Transverse colon (tissue), 4 donors: ENCODE measurements at regions not wholly inside any gene's neighbourhood (a gene's known extent, or its start where the extent isn't known, plus 50 kb on each side); places are given as distances from the start of the nearest gene placed in this dataset.

Source experiments
- DNase-seq: peaks from one replicate; pipeline ENCODE4 v3.0.0-alpha.2; 2019
- H3K27ac ChIP-seq, 4 donors: fragments of 200-600 bp; sonication (generic); 2 replicates each; pipeline ENCODE4 v1.5.1; 2016 to 2018; ENCODE audit warnings: inconsistent platforms in 4 of 4
- H3K27me3 ChIP-seq: fragments of 200-600 bp; sonication (generic); 2 replicates; pipeline ENCODE4 v1.5.1; 2017; ENCODE audit warnings: inconsistent platforms
- H3K36me3 ChIP-seq, 4 donors: fragments of 200-600 bp; sonication (generic); 2 replicates each; pipeline ENCODE4 v1.5.1; 2017 to 2019; ENCODE audit warnings: inconsistent platforms in 4 of 4
- H3K4me1 ChIP-seq, 4 donors: fragments of 200-600 bp; sonication (generic); 2 replicates each; pipeline ENCODE4 v1.5.1; 2017 to 2020; ENCODE audit warnings: inconsistent platforms in 4 of 4
- H3K4me3 ChIP-seq, 4 donors: fragments of 200-600 bp; sonication (generic); 1 replicate in 1 of 4; 2 replicates in 3 of 4; pipeline versions ENCODE4 v1.5.1 to v1.6.1; 2017 to 2019; ENCODE audit warnings: inconsistent platforms in 4 of 4
- H3K9me3 ChIP-seq, 2 donors: fragments of 200-600 bp; sonication (generic); 2 replicates each; pipeline ENCODE4 v1.5.1; 2017 to 2019; ENCODE audit warnings: inconsistent platforms in 2 of 2
- EP300 ChIP-seq: sonication (generic); formaldehyde crosslinking; IDR thresholded peaks from one replicate; pipeline ENCODE4 v1.6.1; 2017; ENCODE audit warnings: antibody characterized with exemption, low read depth
- POLR2A ChIP-seq: fragments of 450-650 bp; IDR thresholded peaks from one replicate; pipeline ENCODE4 v1.6.1; 2016; ENCODE audit warnings: antibody characterized with exemption, mild to moderate bottlenecking, moderate library complexity
- POLR2AphosphoS5 ChIP-seq, 3 donors: sonication (generic); formaldehyde crosslinking; IDR thresholded peaks; one replicate each; pipeline ENCODE4 v1.6.1; 2016; ENCODE audit warnings: antibody characterized with exemption in 3 of 3
- WGBS, 2 donors: methylation state at CpG; one replicate each; pipeline ENCODE4 v1.1.5; 2018; ENCODE audit warnings: low coverage in 1 of 2; 5-methylcytosine and 5-hydroxymethylcytosine counted together
- in situ Hi-C, 4 donors: fragments of 200-750 bp; cut with MboI; loops; one replicate each; pipeline versions ENCODE4 v1.15.0 to v1.15.1; 2017; ENCODE audit warnings: low sequenced_read_pairs in 3 of 4, low pct_ligation_motif_present in 1 of 4, low pct_unique_long_range_greater_than_20kb in 1 of 4
- intact Hi-C: fragments of 100-400 bp; cut with DNase I; formaldehyde crosslinking; loops from one replicate; pipeline ENCODE4 v1.15.1; 2023; ENCODE audit warnings: low total_unique reads
- TF ChIP-seq, protein P1 (sequence below), 5 experiments: fragments of 200-600 bp in 3 of 5; fragments of 450-650 bp in 2 of 5; sonication (generic) in 3 of 5; IDR thresholded peaks; 1 replicate in 2 of 5; 2 replicates in 3 of 5; pipeline ENCODE4 v1.5.1; 2016 to 2017; ENCODE audit warnings: antibody characterized with exemption in 5 of 5, inconsistent platforms in 3 of 5, mild to moderate bottlenecking in 2 of 5, moderate library complexity in 1 of 5

DNA sequence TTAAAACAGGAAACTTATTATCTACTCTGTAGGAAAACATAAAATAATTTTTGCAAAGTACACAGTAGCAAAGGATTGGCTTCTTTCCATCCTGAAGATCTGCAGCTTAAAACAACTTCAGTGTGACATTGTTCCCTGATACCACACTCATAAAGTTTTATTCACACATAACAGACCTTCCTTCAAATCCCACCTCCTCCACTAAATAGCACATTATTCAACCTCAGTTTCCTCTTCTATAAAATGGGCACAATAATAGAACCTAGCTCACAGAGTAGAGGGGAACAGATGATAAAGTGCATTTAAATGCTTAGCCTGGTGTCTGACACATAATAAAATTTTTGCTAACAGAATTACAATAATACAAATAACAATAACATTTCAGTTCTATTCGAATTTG lies 250.4 kb upstream of the RBBP8 start:
- in situ Hi-C loops, result loop anchor here in 1 of 4 donors (10.0 to 25.0 kb wide), 2 partner anchors 58 to 520 kb away; partner anchors contain the start of gene GATA6
- Histone ChIP-seq H3K4me3 (no peak overlapping the region), H3K27ac (peak overlapping the region; percentile 74 to 84 (median 82)), H3K27me3 (no peaks in the 10 kb centered on the region), H3K36me3 (no peaks in the 10 kb centered on the region), H3K9me3 (no peaks in the 10 kb centered on the region), H3K4me1 (peaks cover 13 to 65% (median 33%) of the 10 kb centered on the region in 4 donors)
- intact Hi-C loops, result no loop called here
- no peak for DNase-seq
- 13 to 17% methylated on average over 1 of the region's 1 CpG for WGBS, 2 donors
- TF ChIP-seq POLR2A (no peak), POLR2AphosphoS5 (IDR thresholded peaks at IDR 0.05) (no peak), EP300 (no peak)
- TF ChIP-seq, protein P1, sequence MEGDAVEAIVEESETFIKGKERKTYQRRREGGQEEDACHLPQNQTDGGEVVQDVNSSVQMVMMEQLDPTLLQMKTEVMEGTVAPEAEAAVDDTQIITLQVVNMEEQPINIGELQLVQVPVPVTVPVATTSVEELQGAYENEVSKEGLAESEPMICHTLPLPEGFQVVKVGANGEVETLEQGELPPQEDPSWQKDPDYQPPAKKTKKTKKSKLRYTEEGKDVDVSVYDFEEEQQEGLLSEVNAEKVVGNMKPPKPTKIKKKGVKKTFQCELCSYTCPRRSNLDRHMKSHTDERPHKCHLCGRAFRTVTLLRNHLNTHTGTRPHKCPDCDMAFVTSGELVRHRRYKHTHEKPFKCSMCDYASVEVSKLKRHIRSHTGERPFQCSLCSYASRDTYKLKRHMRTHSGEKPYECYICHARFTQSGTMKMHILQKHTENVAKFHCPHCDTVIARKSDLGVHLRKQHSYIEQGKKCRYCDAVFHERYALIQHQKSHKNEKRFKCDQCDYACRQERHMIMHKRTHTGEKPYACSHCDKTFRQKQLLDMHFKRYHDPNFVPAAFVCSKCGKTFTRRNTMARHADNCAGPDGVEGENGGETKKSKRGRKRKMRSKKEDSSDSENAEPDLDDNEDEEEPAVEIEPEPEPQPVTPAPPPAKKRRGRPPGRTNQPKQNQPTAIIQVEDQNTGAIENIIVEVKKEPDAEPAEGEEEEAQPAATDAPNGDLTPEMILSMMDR (IDR thresholded peaks at IDR 0.05), result peak in 1 of 5 experiments; percentile 8

DNA sequence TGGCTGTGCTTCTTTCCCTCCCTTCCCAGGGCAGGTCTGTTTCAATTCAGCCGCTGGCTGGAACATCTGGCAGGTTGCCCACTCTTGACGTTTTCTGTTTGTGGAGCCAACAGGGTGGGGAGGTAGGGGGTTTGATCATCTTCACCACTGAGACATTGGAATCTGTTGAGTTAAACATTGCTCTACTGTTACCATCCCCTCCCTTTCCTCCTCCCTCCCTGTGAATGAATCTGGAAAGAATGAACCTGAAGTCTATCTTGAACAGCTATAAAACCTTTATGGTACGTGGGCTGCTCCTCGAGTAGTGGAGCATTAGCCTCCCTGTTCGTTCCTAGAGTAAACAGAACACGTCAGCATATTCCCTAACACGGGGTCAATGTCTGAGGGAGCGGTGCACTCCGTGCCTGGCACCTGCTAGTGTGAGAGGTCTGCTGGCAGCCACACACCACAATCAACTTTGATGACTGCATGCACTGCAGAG lies 249.9 kb upstream of the RBBP8 start:
- in situ Hi-C loops (loop anchor here in 1 of 4 donors (10.0 to 25.0 kb wide), 2 partner anchors 58 to 521 kb away; partner anchors contain the start of gene GATA6), intact Hi-C loops (no loop called here)
- Histone ChIP-seq H3K27ac (peak overlapping the region; percentile 81 to 84 (median 82)), H3K27me3 (no peaks in the 10 kb centered on the region), H3K36me3 (no peaks in the 10 kb centered on the region), H3K4me3 (no peak overlapping the region), H3K9me3 (no peaks in the 10 kb centered on the region), H3K4me1 (peaks cover 13 to 59% (median 32%) of the 10 kb centered on the region in 4 donors)
- TF ChIP-seq, protein P1 (IDR thresholded peaks at IDR 0.05), result peak in 1 of 5 experiments; percentile 3
- TF ChIP-seq POLR2A, result no peak
- TF ChIP-seq POLR2AphosphoS5 (IDR thresholded peaks at IDR 0.05), result peak; percentile 74 to 86 (median 80)
- TF ChIP-seq EP300, result peak; percentile 86
- WGBS, 2 donors, result 10% methylated on average over 9 of the region's 9 CpGs; no CpG with 5 or more reads in 1 of the 2 donors
- peak; percentile 95 for DNase-seq

DNA sequence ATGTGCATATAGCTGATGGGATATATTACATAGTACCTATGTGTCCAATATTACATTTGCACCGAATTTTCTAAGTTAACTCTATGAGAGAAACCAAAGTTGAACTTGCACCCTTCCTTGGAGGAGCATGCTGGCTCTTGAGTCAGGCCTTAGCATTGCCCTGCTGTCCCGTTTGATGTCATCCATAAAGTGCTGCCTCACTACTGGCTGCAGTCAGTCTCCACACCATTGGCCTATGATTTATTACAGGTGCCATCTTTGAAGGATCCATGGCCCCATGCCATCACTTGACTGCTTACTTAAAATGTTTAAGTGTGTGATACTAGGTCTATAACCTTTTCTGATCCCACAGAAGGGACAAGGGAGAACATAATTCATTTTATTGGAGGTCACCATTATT lies 249.3 kb upstream of the RBBP8 start:
- peaks cover 11 to 54% (median 29%) of the 10 kb centered on the region in 4 donors for H3K4me1 ChIP-seq
- peak overlapping the region; percentile 81 to 84 (median 82) for H3K27ac ChIP-seq

DNA sequence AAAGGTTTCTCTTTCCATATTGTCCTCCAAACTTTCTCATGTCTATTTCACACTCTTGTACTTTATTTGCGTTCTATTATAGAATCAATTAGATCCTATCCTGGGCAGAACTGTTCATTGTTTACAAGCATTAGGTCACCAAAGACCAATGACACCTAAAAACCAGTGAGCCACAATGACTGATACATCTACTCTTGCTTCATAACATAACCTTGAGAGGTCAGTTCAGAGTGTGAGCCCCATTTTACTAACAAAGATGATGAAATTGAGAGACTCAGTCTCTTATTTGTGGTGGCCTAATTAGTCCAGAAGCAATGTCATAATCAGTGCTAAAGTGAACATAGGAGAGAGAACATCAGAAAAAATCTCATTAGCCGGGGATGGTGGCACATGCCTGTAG lies 248.9 kb upstream of the RBBP8 start:
- H3K27me3 ChIP-seq, result no peaks in the 10 kb centered on the region
- in situ Hi-C loops, result loop anchor here in 1 of 4 donors (10.0 to 25.0 kb wide), 2 partner anchors 59 to 522 kb away; partner anchors contain the start of gene GATA6
- H3K4me1 ChIP-seq, result peaks cover 10 to 50% (median 27%) of the 10 kb centered on the region in 4 donors
- H3K27ac ChIP-seq, result peak overlapping the region; percentile 81 to 84 (median 82)
- no peak overlapping the region for H3K4me3 ChIP-seq
- no peak for DNase-seq
- no peaks in the 10 kb centered on the region for H3K36me3 ChIP-seq
- no peaks in the 10 kb centered on the region for H3K9me3 ChIP-seq
- TF ChIP-seq EP300, result no peak
- TF ChIP-seq, protein P1 (IDR thresholded peaks at IDR 0.05), result no peak
- TF ChIP-seq POLR2AphosphoS5 (IDR thresholded peaks at IDR 0.05), result no peak
- no peak for TF ChIP-seq POLR2A
- intact Hi-C loops, result no loop called here
- WGBS, 2 donors, result 84 to 88% methylated on average over 2 of the region's 2 CpGs

More for the DNA sequence above, 249.3 kb upstream of the RBBP8 start:
- Histone ChIP-seq H3K4me3 (no peak overlapping the region), H3K27me3 (no peaks in the 10 kb centered on the region), H3K36me3 (no peaks in the 10 kb centered on the region), H3K9me3 (no peaks in the 10 kb centered on the region)
- no peak for DNase-seq
- intact Hi-C loops (no loop called here), in situ Hi-C loops (loop anchor here in 1 of 4 donors (10.0 to 25.0 kb wide), 2 partner anchors 59 to 521 kb away; partner anchors contain the start of gene GATA6)
- 17 to 37% methylated on average over 2 of the region's 2 CpGs for WGBS, 2 donors
- TF ChIP-seq, protein P1 (IDR thresholded peaks at IDR 0.05), result no peak
- TF ChIP-seq POLR2AphosphoS5 (IDR thresholded peaks at IDR 0.05) (no peak), POLR2A (no peak), EP300 (no peak)
